GM20000 (cell line): ENCODE measurements at regions not wholly inside any gene's neighbourhood (a gene's known extent, or its start where the extent isn't known, plus 50 kb on each side); places are given as distances from the start of the nearest gene placed in this dataset.
"Not testable (repeated sequence)": the region's sequence is repeated elsewhere in the genome, so short reads cannot be mapped to it uniquely, and the experiment has no call there.

Source experiments
- DNase-seq: peaks from one replicate; pipeline ENCODE4 v3.0.0; 2012; ENCODE audit warnings: low spot score
- TF ChIP-seq, protein P1 (sequence below): IDR thresholded peaks from 2 replicates; pipeline ENCODE4 v1.5.1; 2012; ENCODE audit warnings: mild to moderate bottlenecking, control low read depth; ENCODE audit errors: extremely low read depth, missing control alignments

DNA sequence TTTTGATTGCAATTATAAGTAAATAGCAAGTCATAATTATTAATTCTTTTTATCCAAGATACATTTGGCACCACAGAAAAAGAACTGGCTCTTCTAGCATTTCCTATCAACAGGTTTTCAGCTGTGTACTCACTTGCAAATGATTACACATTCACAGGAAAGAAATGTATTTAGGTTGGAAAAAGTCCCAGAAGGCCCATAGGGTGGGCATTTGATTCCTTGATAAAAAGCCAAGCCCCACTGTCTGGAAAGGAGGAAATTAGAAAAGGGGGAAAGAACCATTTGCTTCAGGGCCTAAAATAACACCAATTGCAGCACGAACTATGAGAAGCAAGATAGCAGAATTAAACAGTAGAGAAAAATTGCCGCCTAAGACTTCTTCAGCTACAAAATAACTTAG, 80.8 kb upstream of the COL1A2 start:
- DNase-seq, result no peak
- TF ChIP-seq, protein P1, sequence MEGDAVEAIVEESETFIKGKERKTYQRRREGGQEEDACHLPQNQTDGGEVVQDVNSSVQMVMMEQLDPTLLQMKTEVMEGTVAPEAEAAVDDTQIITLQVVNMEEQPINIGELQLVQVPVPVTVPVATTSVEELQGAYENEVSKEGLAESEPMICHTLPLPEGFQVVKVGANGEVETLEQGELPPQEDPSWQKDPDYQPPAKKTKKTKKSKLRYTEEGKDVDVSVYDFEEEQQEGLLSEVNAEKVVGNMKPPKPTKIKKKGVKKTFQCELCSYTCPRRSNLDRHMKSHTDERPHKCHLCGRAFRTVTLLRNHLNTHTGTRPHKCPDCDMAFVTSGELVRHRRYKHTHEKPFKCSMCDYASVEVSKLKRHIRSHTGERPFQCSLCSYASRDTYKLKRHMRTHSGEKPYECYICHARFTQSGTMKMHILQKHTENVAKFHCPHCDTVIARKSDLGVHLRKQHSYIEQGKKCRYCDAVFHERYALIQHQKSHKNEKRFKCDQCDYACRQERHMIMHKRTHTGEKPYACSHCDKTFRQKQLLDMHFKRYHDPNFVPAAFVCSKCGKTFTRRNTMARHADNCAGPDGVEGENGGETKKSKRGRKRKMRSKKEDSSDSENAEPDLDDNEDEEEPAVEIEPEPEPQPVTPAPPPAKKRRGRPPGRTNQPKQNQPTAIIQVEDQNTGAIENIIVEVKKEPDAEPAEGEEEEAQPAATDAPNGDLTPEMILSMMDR, result no peak

DNA sequence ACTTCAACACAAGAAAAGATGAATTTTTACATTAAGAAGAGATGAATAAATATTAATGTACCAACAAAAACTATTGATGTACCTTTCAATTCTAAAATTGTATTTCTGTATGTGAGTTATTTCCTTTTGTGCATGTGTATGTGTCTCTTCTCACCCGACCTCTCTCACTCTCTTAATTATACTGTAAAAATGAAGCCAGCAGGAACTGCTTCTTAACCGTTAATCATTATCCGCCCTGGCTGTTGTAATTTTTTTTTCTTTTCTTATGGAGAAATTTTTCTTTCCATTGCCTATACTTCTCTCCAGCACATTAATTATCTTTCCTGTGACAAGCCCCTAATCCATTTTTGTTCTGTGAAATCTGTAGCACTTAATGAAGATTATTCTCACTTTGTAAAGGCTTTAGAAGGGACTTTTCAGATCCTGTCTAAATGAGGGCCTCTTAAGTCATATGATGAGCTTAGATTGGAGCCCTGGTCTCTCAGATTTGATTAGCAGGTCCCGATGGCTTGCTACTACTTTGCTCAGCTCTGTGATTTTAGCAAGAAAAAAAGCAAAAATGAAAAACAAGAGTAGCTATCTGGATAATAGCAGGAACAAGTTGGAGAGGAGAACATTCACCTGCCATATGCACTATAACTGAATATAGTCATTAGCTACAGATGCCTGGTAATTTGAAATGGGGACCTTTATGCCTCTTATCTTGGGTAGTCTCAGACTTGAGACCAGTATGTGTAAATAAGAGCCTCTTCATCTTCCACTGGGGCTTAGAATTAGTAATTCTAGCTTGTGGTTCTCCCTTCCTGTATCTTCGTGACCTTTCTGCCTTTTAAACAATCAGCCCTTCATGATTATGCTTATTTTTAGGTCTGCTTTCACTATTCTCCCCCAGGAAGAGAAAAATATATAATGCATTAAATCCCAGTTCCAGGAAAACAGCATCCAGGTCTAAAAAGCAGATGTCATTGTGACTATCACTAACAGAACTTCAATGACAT, 80.0 kb upstream of the COL1A2 start:
- no peak for DNase-seq
- TF ChIP-seq, protein P1, result no peak

- DNase-seq, result not testable (repeated sequence)
Measured at GRCh38 chr7:94321138-94321537, 73.6 kb upstream of the COL1A2 start.

DNA sequence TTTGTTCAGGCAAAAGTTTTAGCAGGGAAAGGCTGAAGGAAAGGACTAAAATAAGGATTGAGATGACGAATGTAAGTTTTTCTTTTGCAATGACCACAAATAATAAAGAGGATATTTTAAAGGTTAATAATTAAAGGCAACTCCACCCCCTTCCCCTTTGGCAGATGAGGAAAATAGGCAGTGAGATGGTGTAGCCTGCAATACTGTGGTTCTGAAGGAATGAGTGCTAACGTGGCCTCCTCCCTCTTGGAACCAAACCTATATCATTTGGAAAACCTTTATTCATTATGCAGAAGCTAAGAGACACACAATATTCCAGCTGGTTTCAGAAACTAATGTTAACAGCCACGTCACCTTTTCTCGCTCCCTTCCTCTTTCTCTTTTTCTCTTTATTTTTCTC, 70.9 kb upstream of the COL1A2 start:
- DNase-seq, result no peak
- TF ChIP-seq, protein P1, result no peak

GRCh38 chr7:94324380-94325121, 70.1 kb upstream of the COL1A2 start:
- TF ChIP-seq, protein P1, result no peak
- no peak for DNase-seq

GRCh38 chr7:94325122-94325475, 69.6 kb upstream of the COL1A2 start:
- no peak for DNase-seq
- TF ChIP-seq, protein P1, result no peak

- DNase-seq, result no peak
- TF ChIP-seq, protein P1, result no peak
Measured at GRCh38 chr7:94330269-94331020, 64.2 kb upstream of the COL1A2 start.
